ENCODE measurements at regions not wholly inside any gene's neighbourhood (a gene's known extent, or its start where the extent isn't known, plus 50 kb on each side); places are given as distances from the start of the nearest gene placed in this dataset.

GRCh38 chr2:52356556-52356955 is 1324.6 kb upstream of the NRXN1 start:
- Histone ChIP-seq H3K4me3 (no peak overlapping the region), H3K27me3 (no peaks in the 10 kb centered on the region), H3K9me3 (no peaks in the 10 kb centered on the region), H3K36me3 (no peaks in the 10 kb centered on the region), H3K27ac (no peak overlapping the region), H3K4me1 (no peaks in the 10 kb centered on the region)
- intact Hi-C loops (cut with DNase I; ENCODE audit: low total_unique reads) (no loop called here), in situ Hi-C loops (cut with MboI; ENCODE audit: low sequenced_read_pairs in 4 of 4) (no loop called here)
- TF ChIP-seq POLR2A (IDR thresholded peaks at IDR 0.05) (no peak), CTCF (IDR thresholded peaks at IDR 0.05 in 4 of 5, conservative IDR thresholded peaks at IDR 0.05 in 1 of 5) (no peak)
- ATAC-seq: no peak
- no peak for DNase-seq

- H3K27me3 ChIP-seq: no peaks in the 10 kb centered on the region
- TF ChIP-seq POLR2A (IDR thresholded peaks at IDR 0.05): no peak
- TF ChIP-seq CTCF (IDR thresholded peaks at IDR 0.05 in 4 of 5, conservative IDR thresholded peaks at IDR 0.05 in 1 of 5): no peak
- no peaks in the 10 kb centered on the region for H3K4me1 ChIP-seq
- H3K27ac ChIP-seq: no peak overlapping the region
- intact Hi-C loops (cut with DNase I; ENCODE audit: low total_unique reads) (no loop called here), in situ Hi-C loops (cut with MboI; ENCODE audit: low sequenced_read_pairs in 4 of 4) (no loop called here)
- no peaks in the 10 kb centered on the region for H3K9me3 ChIP-seq
- no peak overlapping the region for H3K4me3 ChIP-seq
- DNase-seq: no peak
- ATAC-seq: no peak
- no peaks in the 10 kb centered on the region for H3K36me3 ChIP-seq
Measured at GRCh38 chr2:52347292-52347691, 1315.4 kb upstream of the NRXN1 start.

GRCh38 chr2:52345676-52346075 is 1313.7 kb upstream of the NRXN1 start:
- intact Hi-C loops (cut with DNase I; ENCODE audit: low total_unique reads): no loop called here
- DNase-seq (no peak), ATAC-seq (no peak)
- no peak overlapping the region for H3K27ac ChIP-seq
- no peaks in the 10 kb centered on the region for H3K9me3 ChIP-seq
- no peaks in the 10 kb centered on the region for H3K27me3 ChIP-seq
- no peaks in the 10 kb centered on the region for H3K36me3 ChIP-seq
- no peak overlapping the region for H3K4me3 ChIP-seq
- no peak for TF ChIP-seq CTCF (IDR thresholded peaks at IDR 0.05 in 4 of 5, conservative IDR thresholded peaks at IDR 0.05 in 1 of 5)
- in situ Hi-C loops (cut with MboI; ENCODE audit: low sequenced_read_pairs in 4 of 4): no loop called here
- no peaks in the 10 kb centered on the region for H3K4me1 ChIP-seq

GRCh38 chr2:52345082-52345481 is 1313.2 kb upstream of the NRXN1 start:
- no peak for TF ChIP-seq CTCF (IDR thresholded peaks at IDR 0.05 in 4 of 5, conservative IDR thresholded peaks at IDR 0.05 in 1 of 5)
- TF ChIP-seq POLR2A (IDR thresholded peaks at IDR 0.05): no peak
- ATAC-seq (no peak), DNase-seq (no peak)
- Histone ChIP-seq H3K4me1 (no peaks in the 10 kb centered on the region), H3K4me3 (no peak overlapping the region), H3K36me3 (no peaks in the 10 kb centered on the region), H3K27ac (no peak overlapping the region), H3K9me3 (no peaks in the 10 kb centered on the region), H3K27me3 (no peaks in the 10 kb centered on the region)
- in situ Hi-C loops (cut with MboI; ENCODE audit: low sequenced_read_pairs in 4 of 4): no loop called here
- intact Hi-C loops (cut with DNase I; ENCODE audit: low total_unique reads): no loop called here

- Histone ChIP-seq H3K9me3 (no peaks in the 10 kb centered on the region), H3K4me1 (no peaks in the 10 kb centered on the region), H3K27me3 (no peaks in the 10 kb centered on the region), H3K4me3 (no peak overlapping the region), H3K27ac (no peak overlapping the region), H3K36me3 (no peaks in the 10 kb centered on the region)
- ATAC-seq (no peak), DNase-seq (no peak)
- no peak for TF ChIP-seq CTCF (IDR thresholded peaks at IDR 0.05 in 4 of 5, conservative IDR thresholded peaks at IDR 0.05 in 1 of 5)
- TF ChIP-seq POLR2A (IDR thresholded peaks at IDR 0.05): no peak
- intact Hi-C loops (cut with DNase I; ENCODE audit: low total_unique reads): no loop called here
- in situ Hi-C loops (cut with MboI; ENCODE audit: low sequenced_read_pairs in 4 of 4): no loop called here
Measured at GRCh38 chr2:52343706-52344266, 1311.9 kb upstream of the NRXN1 start.

All from gastrocnemius medialis (tissue), 4 donors.